ENCODE measurements at regions not wholly inside any gene's neighbourhood (a gene's known extent, or its start where the extent isn't known, plus 50 kb on each side); places are given as distances from the start of the nearest gene placed in this dataset.

DNA sequence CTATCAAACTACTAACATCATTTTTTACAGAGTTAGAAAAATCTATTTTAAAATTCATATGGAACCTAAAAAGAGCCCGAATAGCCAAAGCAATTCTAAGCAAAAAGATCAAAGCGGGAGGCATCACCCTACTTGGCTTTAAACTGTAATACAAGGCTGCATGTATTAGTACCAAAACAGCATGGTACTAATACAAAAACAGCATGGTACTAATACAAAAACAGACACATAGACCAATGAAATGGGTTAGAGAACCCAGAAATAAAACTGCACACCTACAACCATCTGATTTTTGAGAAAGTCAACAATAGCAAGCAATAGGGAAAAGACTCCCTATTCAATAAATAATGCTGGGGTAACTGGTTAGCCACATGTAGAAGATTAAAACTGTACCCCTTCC, 640.7 kb downstream of the IRS1 start:
- Histone ChIP-seq H3K36me3 (ENCODE audit: control insufficient read depth in 2 of 2, insufficient read depth in 1 of 2, low read length in 2 of 2) (no peaks in the 10 kb centered on the region), H3K4me1 (ENCODE audit: control insufficient read depth, insufficient read depth, low read length) (no peaks in the 10 kb centered on the region), H3K27ac (ENCODE audit: extremely low read depth, low read depth, low read length) (no peak overlapping the region), H3K9me3 (ENCODE audit: control insufficient read depth, insufficient read depth, low read depth, low read length) (no peaks in the 10 kb centered on the region), H3K4me3 (ENCODE audit: low read depth, low read length) (no peak overlapping the region)
- TF ChIP-seq ZNF510 (tag by site-specific recombination; IDR thresholded peaks at IDR 0.05; ENCODE audit: insufficient replicate concordance) (no peak), PRDM1 (tag by site-specific recombination; IDR thresholded peaks at IDR 0.05) (no peak), ZNF157 (tag by site-specific recombination; IDR thresholded peaks at IDR 0.05) (no peak), ZNF777 (tag by site-specific recombination; IDR thresholded peaks at IDR 0.05; ENCODE audit: borderline replicate concordance) (no peak), ZNF16 (tag by site-specific recombination; IDR thresholded peaks at IDR 0.05; ENCODE audit: low read depth) (no peak), ZNF473 (tag by site-specific recombination; IDR thresholded peaks at IDR 0.05) (no peak), KLF10 (tag by site-specific recombination; IDR thresholded peaks at IDR 0.05) (no peak), ZBTB20 (tag by site-specific recombination; IDR thresholded peaks at IDR 0.05) (no peak), ZNF610 (tag by site-specific recombination; IDR thresholded peaks at IDR 0.05; ENCODE audit: borderline replicate concordance) (no peak), ZNF138 (tag by site-specific recombination; IDR thresholded peaks at IDR 0.05; ENCODE audit: borderline replicate concordance) (no peak), ZNF223 (tag by site-specific recombination; IDR thresholded peaks at IDR 0.05) (no peak)
- TF ChIP-seq, protein P1, sequence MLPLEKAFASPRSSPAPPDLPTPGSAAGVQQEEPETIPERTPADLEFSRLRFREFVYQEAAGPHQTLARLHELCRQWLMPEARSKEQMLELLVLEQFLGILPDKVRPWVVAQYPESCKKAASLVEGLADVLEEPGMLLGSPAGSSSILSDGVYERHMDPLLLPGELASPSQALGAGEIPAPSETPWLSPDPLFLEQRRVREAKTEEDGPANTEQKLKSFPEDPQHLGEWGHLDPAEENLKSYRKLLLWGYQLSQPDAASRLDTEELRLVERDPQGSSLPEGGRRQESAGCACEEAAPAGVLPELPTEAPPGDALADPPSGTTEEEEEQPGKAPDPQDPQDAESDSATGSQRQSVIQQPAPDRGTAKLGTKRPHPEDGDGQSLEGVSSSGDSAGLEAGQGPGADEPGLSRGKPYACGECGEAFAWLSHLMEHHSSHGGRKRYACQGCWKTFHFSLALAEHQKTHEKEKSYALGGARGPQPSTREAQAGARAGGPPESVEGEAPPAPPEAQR (tag by site-specific recombination; IDR thresholded peaks at IDR 0.05): no peak
- TF ChIP-seq, protein P2, sequence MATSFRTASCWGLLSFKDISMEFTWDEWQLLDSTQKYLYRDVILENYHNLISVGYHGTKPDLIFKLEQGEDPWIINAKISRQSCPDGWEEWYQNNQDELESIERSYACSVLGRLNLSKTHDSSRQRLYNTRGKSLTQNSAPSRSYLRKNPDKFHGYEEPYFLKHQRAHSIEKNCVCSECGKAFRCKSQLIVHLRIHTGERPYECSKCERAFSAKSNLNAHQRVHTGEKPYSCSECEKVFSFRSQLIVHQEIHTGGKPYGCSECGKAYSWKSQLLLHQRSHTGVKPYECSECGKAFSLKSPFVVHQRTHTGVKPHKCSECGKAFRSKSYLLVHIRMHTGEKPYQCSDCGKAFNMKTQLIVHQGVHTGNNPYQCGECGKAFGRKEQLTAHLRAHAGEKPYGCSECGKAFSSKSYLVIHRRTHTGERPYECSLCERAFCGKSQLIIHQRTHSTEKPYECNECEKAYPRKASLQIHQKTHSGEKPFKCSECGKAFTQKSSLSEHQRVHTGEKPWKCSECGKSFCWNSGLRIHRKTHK (tag by site-specific recombination; IDR thresholded peaks at IDR 0.05): no peak
- TF ChIP-seq, protein P3, sequence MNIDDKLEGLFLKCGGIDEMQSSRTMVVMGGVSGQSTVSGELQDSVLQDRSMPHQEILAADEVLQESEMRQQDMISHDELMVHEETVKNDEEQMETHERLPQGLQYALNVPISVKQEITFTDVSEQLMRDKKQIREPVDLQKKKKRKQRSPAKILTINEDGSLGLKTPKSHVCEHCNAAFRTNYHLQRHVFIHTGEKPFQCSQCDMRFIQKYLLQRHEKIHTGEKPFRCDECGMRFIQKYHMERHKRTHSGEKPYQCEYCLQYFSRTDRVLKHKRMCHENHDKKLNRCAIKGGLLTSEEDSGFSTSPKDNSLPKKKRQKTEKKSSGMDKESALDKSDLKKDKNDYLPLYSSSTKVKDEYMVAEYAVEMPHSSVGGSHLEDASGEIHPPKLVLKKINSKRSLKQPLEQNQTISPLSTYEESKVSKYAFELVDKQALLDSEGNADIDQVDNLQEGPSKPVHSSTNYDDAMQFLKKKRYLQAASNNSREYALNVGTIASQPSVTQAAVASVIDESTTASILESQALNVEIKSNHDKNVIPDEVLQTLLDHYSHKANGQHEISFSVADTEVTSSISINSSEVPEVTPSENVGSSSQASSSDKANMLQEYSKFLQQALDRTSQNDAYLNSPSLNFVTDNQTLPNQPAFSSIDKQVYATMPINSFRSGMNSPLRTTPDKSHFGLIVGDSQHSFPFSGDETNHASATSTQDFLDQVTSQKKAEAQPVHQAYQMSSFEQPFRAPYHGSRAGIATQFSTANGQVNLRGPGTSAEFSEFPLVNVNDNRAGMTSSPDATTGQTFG (tag by site-specific recombination; IDR thresholded peaks at IDR 0.05; ENCODE audit: borderline replicate concordance): no peak
- TF ChIP-seq, protein P4, sequence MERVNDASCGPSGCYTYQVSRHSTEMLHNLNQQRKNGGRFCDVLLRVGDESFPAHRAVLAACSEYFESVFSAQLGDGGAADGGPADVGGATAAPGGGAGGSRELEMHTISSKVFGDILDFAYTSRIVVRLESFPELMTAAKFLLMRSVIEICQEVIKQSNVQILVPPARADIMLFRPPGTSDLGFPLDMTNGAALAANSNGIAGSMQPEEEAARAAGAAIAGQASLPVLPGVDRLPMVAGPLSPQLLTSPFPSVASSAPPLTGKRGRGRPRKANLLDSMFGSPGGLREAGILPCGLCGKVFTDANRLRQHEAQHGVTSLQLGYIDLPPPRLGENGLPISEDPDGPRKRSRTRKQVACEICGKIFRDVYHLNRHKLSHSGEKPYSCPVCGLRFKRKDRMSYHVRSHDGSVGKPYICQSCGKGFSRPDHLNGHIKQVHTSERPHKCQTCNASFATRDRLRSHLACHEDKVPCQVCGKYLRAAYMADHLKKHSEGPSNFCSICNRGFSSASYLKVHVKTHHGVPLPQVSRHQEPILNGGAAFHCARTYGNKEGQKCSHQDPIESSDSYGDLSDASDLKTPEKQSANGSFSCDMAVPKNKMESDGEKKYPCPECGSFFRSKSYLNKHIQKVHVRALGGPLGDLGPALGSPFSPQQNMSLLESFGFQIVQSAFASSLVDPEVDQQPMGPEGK (tag by site-specific recombination; IDR thresholded peaks at IDR 0.05): no peak
- TF ChIP-seq, protein P5, sequence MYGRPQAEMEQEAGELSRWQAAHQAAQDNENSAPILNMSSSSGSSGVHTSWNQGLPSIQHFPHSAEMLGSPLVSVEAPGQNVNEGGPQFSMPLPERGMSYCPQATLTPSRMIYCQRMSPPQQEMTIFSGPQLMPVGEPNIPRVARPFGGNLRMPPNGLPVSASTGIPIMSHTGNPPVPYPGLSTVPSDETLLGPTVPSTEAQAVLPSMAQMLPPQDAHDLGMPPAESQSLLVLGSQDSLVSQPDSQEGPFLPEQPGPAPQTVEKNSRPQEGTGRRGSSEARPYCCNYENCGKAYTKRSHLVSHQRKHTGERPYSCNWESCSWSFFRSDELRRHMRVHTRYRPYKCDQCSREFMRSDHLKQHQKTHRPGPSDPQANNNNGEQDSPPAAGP (tag by site-specific recombination; IDR thresholded peaks at IDR 0.05): no peak
- TF ChIP-seq, protein P6, sequence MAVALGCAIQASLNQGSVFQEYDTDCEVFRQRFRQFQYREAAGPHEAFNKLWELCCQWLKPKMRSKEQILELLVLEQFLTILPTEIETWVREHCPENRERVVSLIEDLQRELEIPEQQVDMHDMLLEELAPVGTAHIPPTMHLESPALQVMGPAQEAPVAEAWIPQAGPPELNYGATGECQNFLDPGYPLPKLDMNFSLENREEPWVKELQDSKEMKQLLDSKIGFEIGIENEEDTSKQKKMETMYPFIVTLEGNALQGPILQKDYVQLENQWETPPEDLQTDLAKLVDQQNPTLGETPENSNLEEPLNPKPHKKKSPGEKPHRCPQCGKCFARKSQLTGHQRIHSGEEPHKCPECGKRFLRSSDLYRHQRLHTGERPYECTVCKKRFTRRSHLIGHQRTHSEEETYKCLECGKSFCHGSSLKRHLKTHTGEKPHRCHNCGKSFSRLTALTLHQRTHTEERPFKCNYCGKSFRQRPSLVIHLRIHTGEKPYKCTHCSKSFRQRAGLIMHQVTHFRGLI (tag by site-specific recombination; IDR thresholded peaks at IDR 0.05): no peak
- ChIA-PET CTCF (no interaction called here), POLR2A (no interaction called here)
